NCI-H146 (cell line): ENCODE measurements at regions not wholly inside any gene's neighbourhood (a gene's known extent, or its start where the extent isn't known, plus 50 kb on each side); places are given as distances from the start of the nearest gene placed in this dataset.
A peak's percentile ranks its signal among the peaks of the same experiment; 100 is the strongest.
"Not testable (repeated sequence)": the region's sequence is repeated elsewhere in the genome, so short reads cannot be mapped to it uniquely, and the experiment has no call there.

ENCODE experiments used
- DNase-seq: peaks from one replicate; lab custom pipeline; 2025; lab: John Stamatoyannopoulos, UW

DNA sequence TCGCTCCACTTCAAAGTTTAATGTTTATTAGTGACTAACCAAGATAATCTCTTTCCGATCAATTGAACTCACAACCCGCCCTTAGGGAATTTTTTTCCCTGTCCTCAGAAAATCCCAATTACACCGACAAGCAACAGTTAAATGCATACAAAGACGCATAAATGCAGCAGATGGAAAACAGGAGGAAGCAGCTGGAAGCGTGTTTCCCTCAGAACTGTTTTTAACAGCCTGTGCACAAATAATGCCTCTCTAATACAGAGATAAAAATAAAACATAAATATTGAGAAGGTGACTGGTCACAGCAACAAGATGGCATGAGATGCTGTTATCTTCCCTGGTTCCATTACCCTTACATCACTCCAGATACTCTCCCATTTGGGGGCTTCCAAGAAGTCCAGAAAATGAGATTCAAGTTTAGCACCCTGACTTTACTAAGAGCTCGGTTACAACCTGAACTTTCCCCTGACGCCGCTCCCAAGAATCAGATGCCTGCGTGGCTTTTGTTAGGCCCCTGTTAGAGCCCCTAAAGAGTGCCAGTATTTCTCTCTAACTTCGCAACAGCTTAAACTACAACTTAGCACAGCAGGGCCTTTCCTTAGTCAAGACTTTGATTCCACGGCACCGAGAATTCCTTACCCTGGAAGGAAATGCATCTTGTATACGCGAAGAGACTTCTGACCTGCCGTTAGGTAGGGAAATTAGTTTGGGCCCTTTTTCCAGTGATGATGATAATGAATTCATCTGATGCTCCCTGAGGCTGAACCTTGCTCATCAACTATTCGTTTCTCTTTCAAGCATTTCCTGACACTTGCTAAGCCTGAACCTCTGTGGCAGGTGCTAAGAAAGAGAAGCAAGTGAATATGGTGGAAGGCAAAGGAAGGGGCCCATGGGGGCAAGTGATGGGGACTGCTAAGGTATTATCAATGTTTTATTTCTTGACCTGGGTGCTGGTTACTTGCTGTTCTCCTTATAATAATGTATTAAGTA is 137.7 kb upstream of the SMYD2 start:
- peak; percentile 24 for DNase-seq

DNA sequence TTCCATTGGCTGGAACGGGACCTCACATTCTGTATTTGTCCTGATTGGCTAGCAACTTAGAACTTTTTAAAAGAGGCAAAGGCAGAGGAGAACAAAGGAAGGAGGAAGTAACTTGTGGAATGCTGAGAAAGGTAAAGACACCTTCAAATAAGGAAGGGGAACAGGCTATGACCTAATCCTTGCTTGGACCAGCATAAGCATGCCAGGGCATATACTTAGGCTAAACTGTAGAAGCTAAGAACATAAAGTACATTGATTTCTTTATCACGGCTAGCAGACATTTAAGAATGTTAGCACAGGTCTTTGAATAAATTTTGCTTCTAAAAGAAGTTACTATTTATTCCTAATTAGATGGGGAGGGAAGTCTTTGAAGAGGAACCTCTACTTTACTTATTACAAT is 136.4 kb upstream of the SMYD2 start:
- not testable (repeated sequence) for DNase-seq

DNA sequence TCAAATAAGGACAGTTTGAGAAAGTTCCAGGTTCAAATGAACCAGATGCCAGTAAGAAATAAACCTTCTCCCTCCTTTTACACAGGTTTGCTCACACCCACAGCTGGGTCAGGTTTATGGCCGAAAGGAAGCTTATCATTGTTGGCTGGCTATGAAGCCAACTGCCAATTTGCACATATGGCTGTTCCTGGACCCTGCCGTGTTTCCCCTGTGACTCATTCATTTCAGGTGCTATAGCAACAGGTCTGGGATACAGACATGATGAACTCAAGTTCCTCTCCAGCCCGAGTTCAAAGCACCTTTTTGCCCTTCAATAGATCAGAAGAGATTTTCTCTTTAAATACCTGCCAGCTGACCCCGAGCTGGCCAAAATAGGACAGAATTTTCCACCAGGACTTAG is 134.4 kb upstream of the SMYD2 start:
- DNase-seq = peak; percentile 38

DNA sequence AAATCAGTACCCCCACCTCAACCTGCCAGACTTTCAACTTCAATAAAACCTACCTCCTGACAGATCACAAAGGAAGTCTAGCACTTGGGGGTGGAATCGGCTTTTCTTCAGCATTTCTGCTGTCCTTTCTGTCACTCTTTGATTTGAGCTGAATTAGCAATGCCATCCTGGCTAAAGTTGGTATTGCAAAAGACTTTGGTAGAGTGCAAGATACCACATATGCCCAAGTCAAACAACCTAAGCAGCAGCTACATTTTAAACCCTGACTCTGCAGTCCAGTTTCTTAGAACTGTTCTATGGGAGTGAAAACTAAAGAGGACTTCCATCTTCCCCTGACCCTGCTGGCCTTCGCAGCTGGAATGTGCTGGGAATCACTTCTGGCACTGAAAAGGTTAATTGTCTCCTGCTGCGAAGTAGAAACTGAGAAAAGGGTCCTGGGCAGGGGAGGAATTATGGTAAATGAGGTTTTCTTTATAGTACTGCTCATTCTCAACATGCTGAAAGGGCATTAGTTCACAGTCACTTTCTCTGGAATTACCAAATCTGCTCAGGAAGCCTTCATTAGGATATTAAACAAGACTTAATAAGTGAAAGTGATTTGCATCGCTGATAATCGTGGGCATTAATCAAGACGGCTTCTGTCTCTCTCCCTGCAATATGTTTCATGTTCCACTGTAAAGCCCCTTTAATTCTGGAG is 126.2 kb upstream of the SMYD2 start:
- no peak for DNase-seq

DNA sequence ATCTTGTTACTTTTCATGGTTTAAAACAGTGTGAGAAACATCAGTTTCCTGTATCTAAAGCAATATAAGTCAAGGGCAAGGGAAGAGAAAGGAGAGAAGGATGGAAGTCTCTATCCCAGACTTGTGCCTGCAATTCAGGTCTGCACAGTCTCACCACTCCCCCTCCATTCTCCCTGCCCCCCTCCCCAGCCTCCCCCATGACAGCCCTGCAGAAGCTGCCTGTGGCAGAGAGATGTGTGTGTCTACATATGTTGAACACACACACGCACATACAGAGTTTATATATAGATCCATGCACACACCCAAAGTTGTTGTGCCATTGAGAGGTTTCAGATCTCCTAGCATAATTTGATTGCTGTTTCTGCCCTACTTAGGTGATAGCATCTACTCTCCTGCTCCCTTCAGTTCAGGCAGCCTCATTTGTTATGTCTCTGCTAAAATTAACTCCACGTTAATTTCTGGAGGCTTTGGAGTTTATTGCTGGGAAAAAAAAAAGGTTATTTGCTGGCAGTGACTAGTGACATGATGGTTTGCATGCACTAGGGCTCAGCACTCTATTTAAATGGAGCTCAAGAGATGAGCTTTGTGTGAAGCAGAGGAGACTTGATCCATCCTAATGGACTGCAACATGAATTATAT is 124.9 kb upstream of the SMYD2 start:
- DNase-seq = no peak

DNA sequence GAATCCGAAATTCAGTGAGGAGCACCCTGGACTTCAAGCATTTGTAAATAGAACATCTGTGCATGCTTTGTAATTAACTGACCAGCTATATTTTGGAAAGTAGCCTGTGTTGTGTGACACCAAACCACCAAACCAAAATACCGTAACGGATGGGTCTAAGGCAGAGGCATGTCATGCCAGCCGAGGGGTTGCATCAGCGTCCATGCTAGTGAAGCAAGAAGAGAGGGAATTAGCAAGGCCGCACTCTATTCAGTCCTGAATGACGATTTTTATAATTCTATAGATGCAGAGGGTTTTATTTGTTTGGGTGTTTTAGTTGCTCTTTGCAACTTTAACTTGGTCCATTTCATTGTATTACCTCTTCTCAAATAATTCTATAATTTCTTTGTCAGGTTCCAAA is 116.8 kb upstream of the SMYD2 start:
- no peak for DNase-seq

DNA sequence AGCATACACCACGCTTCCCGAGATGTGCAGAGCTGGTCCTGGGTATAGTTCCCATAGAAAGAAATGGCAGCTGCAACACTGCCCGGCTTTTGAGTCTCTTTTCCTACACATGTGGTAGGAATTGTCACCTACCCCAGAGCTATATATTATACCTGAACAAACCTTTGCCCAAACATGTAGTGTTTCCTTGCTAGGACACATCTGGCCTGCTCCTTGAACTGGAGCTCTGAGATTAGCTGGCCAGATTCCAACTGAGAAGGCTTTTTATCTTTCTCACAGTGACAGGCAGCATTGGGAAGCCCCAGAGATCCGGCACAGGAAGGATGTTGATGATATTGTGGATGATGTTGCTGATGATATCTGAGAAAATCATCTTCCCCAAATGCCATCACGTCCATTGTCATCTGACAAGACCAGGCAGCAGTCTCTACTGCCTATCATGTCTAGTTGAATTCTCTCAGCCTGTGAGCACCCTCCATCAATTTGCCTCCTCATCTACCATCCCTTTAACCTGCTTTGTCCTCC is 115.0 kb upstream of the SMYD2 start:
- DNase-seq = no peak

DNA sequence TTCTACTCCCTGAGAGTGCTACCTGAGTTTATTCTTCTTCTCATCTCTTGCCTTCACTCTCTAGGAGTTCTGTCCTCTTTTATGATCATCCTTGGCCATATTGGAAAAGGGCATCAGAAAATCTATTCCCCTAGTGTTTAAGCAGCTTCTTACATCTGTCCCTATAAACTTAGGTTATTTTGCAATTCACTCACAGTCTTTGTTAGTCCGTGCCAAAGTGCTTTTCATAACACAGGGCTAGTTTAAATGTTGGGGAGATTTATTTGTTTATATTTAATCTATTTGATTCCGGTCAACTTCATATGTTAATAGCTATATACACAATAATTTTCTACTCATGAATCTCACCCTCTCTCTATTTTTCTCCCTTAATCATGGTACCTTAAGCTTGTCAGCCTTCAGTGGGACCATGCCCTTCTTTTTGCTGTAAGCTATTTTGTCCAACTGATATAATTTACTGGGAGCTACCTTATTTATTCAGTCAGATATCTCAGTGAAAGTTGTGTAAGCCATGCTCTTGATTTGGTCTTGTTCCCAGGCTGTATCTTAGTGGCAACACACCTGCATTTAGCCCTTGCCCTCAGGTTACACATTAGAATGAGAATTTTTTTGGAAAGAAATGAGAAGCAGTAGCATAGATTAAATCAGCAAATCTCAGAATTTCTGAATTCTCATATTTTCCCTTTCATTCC is 106.3 kb upstream of the SMYD2 start:
- no peak for DNase-seq

DNA sequence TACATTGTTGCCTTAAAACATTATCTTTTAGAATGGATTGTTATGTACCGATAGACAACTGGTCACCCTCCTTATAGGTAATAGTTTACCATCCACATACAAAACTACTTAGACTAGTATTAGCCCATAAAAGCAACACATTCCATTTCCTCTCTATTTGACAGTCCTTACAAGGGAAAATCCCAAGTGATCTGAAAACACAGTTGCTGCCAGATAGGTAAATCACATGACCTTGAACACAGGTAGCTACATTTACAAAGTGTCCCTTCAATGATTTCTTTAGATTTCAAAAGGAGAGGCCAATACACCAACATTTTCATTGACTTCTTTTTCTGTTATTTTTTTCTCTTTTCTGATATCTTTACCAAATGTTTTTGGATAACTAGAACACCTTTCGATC is 102.9 kb upstream of the SMYD2 start:
- no peak for DNase-seq

DNA sequence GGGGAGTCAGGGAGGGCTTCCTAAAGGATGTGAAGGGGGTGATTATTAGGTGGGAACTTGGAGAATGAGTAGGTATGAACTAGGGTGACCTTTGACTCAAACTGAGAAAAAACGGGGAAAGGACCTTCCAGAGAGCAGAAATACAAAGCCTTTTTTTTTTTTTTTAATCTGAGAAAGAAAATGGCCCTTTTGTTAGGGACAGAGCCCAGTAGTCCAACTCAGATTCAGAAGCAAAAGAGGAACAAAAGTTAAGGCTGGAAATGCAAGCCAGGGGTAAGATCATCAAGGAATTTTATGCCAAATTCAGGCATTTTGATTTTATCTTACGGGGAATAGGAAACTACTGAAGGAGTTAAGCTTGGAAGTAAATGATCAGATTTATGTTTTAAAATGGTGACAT is 96.0 kb upstream of the SMYD2 start:
- DNase-seq = no peak

DNA sequence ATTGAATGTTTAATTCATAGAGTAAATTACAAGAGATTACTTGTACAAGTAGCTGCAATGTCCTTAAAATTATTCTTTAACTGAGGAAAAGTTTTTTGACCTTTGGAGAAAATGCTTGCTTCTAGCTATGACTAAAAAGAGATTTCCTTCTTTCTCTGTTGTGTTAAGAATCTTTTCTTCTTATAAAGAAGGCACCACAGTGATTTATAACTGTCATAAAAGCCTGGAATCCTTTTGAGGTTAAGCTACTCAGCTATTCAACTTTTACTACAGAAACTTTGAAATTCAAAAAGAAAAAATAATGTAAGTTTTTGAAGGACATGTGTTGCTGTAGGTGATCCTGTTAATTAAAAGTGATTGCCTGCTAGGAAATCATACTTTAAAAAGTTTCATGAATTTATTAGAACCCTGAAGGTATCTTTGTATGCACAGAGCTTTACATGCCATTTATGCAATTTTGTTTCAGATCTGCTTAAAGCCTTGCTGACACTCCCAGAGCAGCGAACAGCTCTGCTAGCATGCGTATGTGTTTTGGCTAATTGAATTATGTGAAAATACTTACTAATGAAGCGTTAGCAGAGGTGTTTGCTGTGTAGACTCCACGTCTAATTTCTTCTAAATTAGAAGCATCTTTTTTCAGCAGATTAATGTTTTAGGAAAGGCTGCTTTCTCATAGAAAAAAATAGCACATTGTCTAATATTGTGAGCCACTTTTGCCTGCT is 94.7 kb upstream of the SMYD2 start:
- DNase-seq = no peak

DNA sequence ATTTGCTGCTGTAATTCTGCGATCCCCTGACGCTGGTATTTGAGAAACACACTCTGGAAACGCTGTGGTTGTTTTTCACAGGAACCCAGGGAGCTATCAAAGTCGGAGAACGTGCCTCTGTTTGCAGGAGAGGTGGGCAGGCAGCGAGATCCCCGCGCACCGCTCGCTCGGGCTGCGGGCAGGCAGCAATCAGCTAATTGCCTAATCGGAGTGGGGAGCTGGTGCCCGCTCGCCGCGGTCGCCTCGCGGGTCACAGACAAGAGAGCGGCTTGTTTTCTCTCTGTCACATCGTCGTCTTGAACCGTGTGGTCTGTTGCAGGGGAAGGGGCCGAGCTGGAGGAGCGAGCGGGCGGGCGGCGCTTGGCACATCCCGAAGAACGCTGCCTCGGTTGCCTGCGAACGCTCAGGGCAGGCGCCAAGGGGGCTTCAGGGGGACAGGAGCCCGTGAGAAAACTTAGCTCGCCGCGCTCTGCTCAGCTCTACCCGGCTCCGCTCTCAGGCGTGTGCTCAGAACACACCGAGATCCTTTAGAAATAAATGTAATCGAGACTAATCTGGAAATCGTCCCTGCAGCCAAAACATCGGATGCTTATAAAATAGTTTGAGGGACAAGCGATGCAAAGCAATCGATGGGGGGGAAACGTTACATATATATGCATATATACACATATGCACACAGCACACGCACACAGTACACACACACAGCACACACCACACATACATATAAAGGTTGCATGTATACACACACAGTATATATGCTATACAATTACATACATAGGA is 93.6 kb upstream of the SMYD2 start:
- DNase-seq = no peak

DNA sequence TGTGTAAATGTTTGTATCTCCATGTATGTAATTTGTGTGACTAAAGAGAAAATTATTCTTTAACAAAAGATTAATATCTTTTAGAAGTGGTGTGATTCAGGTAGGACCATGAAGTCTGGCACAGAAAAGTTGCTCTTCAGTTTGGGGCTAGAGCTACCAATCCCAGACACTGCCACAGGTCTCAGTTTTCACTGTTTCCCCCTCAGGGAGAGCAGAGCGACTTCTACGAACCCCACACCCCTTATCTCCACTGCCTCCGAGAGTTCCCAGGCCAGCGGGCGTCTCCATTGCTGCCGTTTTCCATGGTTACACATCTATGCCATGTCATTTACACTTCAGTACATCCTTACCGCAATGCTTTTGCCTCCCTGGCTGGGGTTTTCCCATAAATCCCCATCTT is 93.0 kb upstream of the SMYD2 start:
- no peak for DNase-seq

DNA sequence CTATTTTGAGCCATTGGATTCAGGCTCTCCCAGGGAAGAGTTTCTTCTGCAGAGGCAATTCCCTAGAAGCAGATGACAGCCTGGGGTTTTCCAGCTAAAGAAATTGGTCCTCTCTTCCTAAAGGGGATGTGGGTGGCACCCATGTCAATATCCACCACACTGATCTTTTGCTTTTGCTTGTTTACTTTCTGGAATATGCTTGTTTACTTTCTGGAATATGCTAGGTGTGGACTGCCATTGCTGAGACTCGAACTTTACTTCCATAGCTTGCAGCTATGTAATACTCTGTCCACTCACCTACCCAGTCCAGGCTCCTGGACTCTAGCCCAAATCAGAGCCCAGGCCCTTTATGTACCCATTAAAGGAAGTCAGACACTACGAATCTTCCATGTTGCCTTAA is 92.1 kb upstream of the SMYD2 start:
- no peak for DNase-seq

DNA sequence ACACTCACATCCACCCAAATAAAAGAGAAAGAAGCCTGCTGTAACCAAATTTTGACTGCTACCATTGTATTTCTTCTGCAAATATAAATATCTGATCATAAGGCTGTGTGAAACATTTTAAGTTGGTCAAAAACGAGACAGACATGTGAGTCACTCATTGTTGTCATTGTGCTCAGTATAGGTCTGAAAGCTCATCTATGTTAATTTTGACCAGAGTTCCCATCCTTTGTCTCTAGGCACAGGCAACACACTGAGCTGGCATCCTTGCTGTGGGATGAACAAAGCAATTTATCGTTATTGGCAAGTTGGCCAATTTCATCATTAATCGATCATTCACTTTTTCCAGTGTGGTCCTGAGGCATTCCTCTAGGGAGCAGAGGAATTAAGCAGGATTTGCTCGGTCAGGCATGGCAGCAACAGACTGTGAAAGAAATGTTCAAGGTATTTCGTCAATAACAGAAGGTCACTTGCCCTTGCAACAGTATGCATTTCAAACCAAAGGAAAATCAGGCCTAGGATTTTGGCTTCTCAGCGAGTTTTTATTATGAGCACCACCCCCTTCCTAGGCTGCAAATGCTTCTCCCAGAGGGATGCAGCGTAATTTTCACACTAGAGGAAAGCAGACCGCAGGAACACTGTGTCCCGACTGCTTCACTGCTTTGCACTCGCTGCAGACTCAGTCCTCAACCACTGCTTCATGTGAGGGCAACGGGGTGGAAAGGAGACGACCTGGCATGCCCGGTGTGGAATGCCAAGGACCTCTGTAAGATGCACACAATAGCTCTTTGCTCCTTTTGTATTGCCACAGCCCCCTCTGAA is 87.9 kb upstream of the SMYD2 start:
- DNase-seq = no peak

DNA sequence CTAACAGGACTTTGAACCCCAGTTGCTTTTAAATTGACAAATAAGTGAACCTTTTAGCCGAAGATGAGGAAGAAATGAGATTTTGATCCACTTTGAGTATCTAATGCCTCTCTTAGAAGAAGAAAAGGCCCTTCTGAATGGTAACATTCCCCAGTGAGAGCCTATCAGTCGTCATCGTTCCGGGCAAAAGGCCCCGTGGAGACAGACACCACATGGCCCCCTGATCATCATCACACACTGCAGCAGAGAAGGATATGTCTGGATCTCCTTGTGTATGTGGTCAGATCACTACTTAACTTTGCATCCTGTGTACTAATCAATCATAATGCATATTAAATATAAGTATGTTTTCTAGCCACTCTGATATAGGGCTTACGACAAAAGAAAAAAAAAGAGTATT is 87.3 kb upstream of the SMYD2 start:
- no peak for DNase-seq

DNA sequence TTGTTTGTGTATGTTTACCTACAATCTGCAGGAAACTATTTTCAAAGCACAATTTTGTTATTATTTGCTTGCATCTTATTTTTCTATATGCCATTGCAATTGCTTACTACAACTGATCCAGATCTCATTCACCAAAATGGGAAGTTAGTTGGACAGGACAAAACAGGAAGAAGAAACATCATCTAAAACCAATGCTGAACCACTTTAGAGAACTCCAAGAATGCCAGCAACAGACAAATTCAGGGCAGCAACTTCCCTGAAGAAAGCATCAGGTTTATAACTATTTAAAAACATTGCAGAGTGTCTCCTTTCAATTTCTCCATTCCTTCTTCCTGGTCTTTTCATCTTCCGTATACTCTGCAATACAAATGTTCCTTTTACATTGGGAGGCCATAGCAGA is 82.4 kb upstream of the SMYD2 start:
- DNase-seq = no peak

DNA sequence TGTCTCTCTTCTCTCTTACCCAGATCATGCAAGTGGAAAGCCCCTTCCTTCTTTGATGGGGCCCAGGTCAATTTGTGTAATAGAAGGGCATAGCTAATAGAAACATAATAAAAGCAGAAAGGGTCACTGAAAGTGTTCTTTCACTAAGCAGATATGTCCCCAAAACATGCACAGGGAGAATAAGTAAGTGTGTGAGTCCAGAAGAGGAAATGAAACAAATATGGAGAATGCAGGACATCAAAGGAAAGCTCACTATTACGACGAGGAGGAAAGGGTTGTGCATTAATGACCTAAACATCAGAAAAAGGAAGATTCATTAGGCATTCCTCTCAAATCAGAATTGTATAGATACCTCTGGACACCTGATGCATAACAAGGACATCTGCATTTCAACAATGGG is 81.4 kb upstream of the SMYD2 start:
- no peak for DNase-seq

DNA sequence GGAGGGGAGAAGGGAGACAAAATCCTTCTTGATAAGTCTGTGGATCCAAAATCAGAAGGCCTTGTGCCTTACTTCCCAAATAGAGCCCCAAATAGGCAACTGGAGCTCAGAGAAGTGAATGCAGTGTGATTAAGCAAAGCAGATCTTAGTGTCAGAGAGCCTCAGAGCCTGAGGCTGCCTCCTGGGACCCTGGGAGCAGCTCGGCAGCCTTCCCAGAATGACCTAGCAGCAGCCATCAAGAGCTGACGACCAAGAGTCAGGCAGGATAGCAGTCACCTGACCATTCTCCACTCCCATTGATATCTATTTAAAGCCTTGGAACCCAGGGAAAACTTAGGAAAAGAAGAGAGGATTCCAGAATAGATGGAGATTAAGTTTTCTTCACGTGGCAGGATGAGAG is 78.0 kb upstream of the SMYD2 start:
- DNase-seq = no peak

DNA sequence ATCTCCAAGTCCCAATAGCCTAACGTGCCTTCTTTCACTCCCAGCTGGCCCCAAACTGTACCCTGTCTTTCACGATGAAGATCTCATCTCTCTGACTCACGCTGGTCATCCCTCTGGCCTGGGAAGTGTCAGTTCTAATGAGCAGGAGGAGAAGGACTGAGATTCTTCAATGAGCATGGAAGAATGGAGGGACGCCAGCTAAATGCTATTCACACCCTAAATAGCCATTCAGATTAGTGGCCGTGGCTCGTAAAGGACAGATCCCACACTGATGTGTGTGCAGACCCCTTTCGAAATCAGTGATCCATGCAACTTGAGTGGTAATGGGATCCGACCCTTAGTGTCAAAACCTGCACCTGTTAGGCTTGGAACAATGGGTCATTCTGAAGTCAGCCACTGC is 75.9 kb upstream of the SMYD2 start:
- peak; percentile 87 for DNase-seq
